H9 (cell line): ENCODE measurements at regions not wholly inside any gene's neighbourhood (a gene's known extent, or its start where the extent isn't known, plus 50 kb on each side); places are given as distances from the start of the nearest gene placed in this dataset.

ENCODE experiments used
- DNase-seq: peaks from one replicate; pipeline ENCODE4 v3.0.0-alpha.2; 2017
- H2AFZ ChIP-seq: one replicate; pipeline ENCODE4 v1.6.1; 2013; ENCODE audit warnings: mild to moderate bottlenecking, low read length, control low read depth, moderate library complexity
- H2AK5ac ChIP-seq: 2 replicates; pipeline ENCODE4 v1.6.1; 2013; ENCODE audit warnings: low read length, control low read depth, mixed read lengths; ENCODE audit not compliant: insufficient read length
- H2BK120ac ChIP-seq: one replicate; pipeline ENCODE4 v1.6.1; 2013; ENCODE audit warnings: low read depth, mild to moderate bottlenecking, low read length, control low read depth, inconsistent platforms; ENCODE audit not compliant: poor library complexity, severe bottlenecking
- H2BK12ac ChIP-seq: 2 replicates; pipeline ENCODE4 v1.6.1; 2013; ENCODE audit warnings: low read length, control low read depth, mixed read lengths, low read depth; ENCODE audit not compliant: insufficient read length
- H2BK15ac ChIP-seq: 2 replicates; pipeline ENCODE4 v1.6.1; 2013; ENCODE audit warnings: low read depth, low read length, control low read depth
- H2BK20ac ChIP-seq: one replicate; pipeline ENCODE4 v1.6.1; 2013; ENCODE audit warnings: low read depth, mild to moderate bottlenecking, low read length, control low read depth, inconsistent platforms; ENCODE audit not compliant: poor library complexity, severe bottlenecking
- H2BK5ac ChIP-seq: 2 replicates; pipeline ENCODE4 v1.6.1; 2013; ENCODE audit warnings: low read length, control low read depth, mixed read lengths; ENCODE audit not compliant: insufficient read length
- H3K14ac ChIP-seq: 2 replicates; pipeline ENCODE4 v1.6.1; 2013; ENCODE audit warnings: low read length, control low read depth; ENCODE audit not compliant: insufficient read depth
- H3K18ac ChIP-seq: 2 replicates; pipeline ENCODE4 v1.6.1; 2013; ENCODE audit warnings: low read depth, mild to moderate bottlenecking, mixed read lengths, low read length, control low read depth; ENCODE audit not compliant: insufficient read length
- H3K23ac ChIP-seq: 2 replicates; pipeline ENCODE4 v1.6.1; 2013; ENCODE audit warnings: low read length, control low read depth, mixed read lengths, low read depth; ENCODE audit not compliant: insufficient read length
- H3K23me2 ChIP-seq: 2 replicates; pipeline ENCODE4 v1.6.1; 2013; ENCODE audit warnings: low read depth, mild to moderate bottlenecking, mixed read lengths, low read length, control low read depth; ENCODE audit not compliant: insufficient read length, poor library complexity, severe bottlenecking
- H3K27ac ChIP-seq: 2 replicates; pipeline ENCODE4 v1.5.1; 2013; ENCODE audit warnings: low read length, control low read depth, mixed read lengths, low read depth; ENCODE audit not compliant: insufficient read length
- H3K27me3 ChIP-seq: 2 replicates; pipeline ENCODE4 v1.6.1; 2013; ENCODE audit warnings: low read length, control low read depth, inconsistent platforms; ENCODE audit not compliant: insufficient read depth
- H3K4ac ChIP-seq: 2 replicates; pipeline ENCODE4 v1.6.1; 2013; ENCODE audit warnings: low read depth, mild to moderate bottlenecking, control low read depth, inconsistent platforms, low read length, moderate library complexity
- H3K4me1 ChIP-seq: 2 replicates; pipeline ENCODE4 v1.6.1; 2013; ENCODE audit warnings: low read length, control low read depth, inconsistent platforms; ENCODE audit not compliant: insufficient read depth
- H3K4me2 ChIP-seq: 2 replicates; pipeline ENCODE4 v1.6.1; 2013; ENCODE audit warnings: low read length, control low read depth, mixed read lengths; ENCODE audit not compliant: insufficient read length, insufficient read depth
- H3K56ac ChIP-seq: 2 replicates; pipeline ENCODE4 v1.6.1; 2013; ENCODE audit warnings: low read depth, mild to moderate bottlenecking, mixed read lengths, low read length, control low read depth; ENCODE audit not compliant: insufficient read length
- H3K79me1 ChIP-seq: 2 replicates; pipeline ENCODE4 v1.6.1; 2013; ENCODE audit warnings: low read depth, mild to moderate bottlenecking, moderate library complexity, low read length, control low read depth, inconsistent platforms; ENCODE audit not compliant: insufficient read depth, poor library complexity, severe bottlenecking
- H3K79me2 ChIP-seq: 2 replicates; pipeline ENCODE4 v1.6.1; 2013; ENCODE audit warnings: low read length, control low read depth, inconsistent platforms; ENCODE audit not compliant: insufficient read depth
- H3K9ac ChIP-seq: 2 replicates; pipeline ENCODE4 v1.6.1; 2013; ENCODE audit warnings: low read length, control low read depth, mixed read lengths; ENCODE audit not compliant: insufficient read length; ENCODE audit errors: extremely low read depth
- H3K9me3 ChIP-seq: one replicate; pipeline ENCODE4 v1.6.1; 2013; ENCODE audit warnings: low read depth, low read length, inconsistent platforms; ENCODE audit not compliant: control insufficient read depth
- H3T11ph ChIP-seq: one replicate; pipeline ENCODE4 v1.6.1; 2013; ENCODE audit warnings: mild to moderate bottlenecking, low read length, control low read depth, inconsistent platforms
- H4K20me1 ChIP-seq: one replicate; pipeline ENCODE4 v1.6.1; 2013; ENCODE audit not compliant: control insufficient read depth, insufficient read length, insufficient read depth
- H4K5ac ChIP-seq: 2 replicates; pipeline ENCODE4 v1.6.1; 2013; ENCODE audit warnings: low read depth, mild to moderate bottlenecking, mixed read lengths, low read length, control low read depth; ENCODE audit not compliant: insufficient read length
- H4K8ac ChIP-seq: replicated peaks from 2 replicates; pipeline ENCODE4 v1.6.1; 2013; ENCODE audit warnings: low read length, control low read depth, mixed read lengths, low read depth; ENCODE audit not compliant: insufficient read length
- H4K91ac ChIP-seq: 2 replicates; pipeline ENCODE4 v1.6.1; 2013; ENCODE audit warnings: low read depth, mild to moderate bottlenecking, moderate library complexity, mixed read lengths, low read length, control low read depth; ENCODE audit not compliant: insufficient read length
- H3K27ac Mint-ChIP-seq, 3 experiments: 2 replicates in 2 of 3; 3 replicates in 1 of 3; pipeline ENCODE4 v1.8.0; 2020 to 2021; ENCODE audit warnings: mixed read lengths in 3 of 3, mild to moderate bottlenecking in 1 of 3, moderate library complexity in 1 of 3
- H3K27me3 Mint-ChIP-seq: 2 replicates; pipeline ENCODE4 v1.8.0; 2021; ENCODE audit warnings: low read depth, mild to moderate bottlenecking, moderate library complexity, mixed read lengths
- H3K36me3 Mint-ChIP-seq, 3 experiments: 2 replicates in 2 of 3; 3 replicates in 1 of 3; pipeline ENCODE4 v1.8.0; 2020 to 2021; ENCODE audit warnings: low read depth in 3 of 3, mixed read lengths in 3 of 3; ENCODE audit not compliant: insufficient read depth in 1 of 3
- H3K4me1 Mint-ChIP-seq, 2 experiments: 2 replicates each; pipeline ENCODE4 v1.8.0; 2020; ENCODE audit warnings: mixed read lengths in 2 of 2
- H3K4me3 Mint-ChIP-seq, 2 experiments: 2 replicates in 1 of 2; 3 replicates in 1 of 2; pipeline ENCODE4 v1.8.0; 2020 to 2021; ENCODE audit warnings: mild to moderate bottlenecking in 2 of 2, mixed read lengths in 2 of 2, moderate library complexity in 1 of 2
- H3K9me3 Mint-ChIP-seq, 2 experiments: 2 replicates in 1 of 2; 3 replicates in 1 of 2; pipeline ENCODE4 v1.8.0; 2020; ENCODE audit warnings: mild to moderate bottlenecking in 2 of 2, mixed read lengths in 2 of 2, moderate library complexity in 1 of 2
- WGBS: extraction: QIAGEN DNeasy Blood & Tissue Kit; methylation state at CpG from one replicate; pipeline ENCODE4 v1.1.7; 2013; ENCODE audit warnings: missing lambda C conversion rate, low lambda C conversion rate, mixed read lengths; ENCODE audit not compliant: insufficient read length; ENCODE audit errors: extremely low coverage; 5-methylcytosine and 5-hydroxymethylcytosine counted together
- TF ChIP-seq, protein P1 (sequence below): fragments of 200-600 bp; sonication (generic); conservative IDR thresholded peaks from 3 replicates; pipeline ENCODE4 v1.8.0; 2021; ENCODE audit warnings: antibody characterized with exemption, mild to moderate bottlenecking

GRCh38 chr6:113328886-113329381 is 528.2 kb upstream of the MARCKS start:
- no CpG with 5 or more reads among the region's 4 CpGs for WGBS
- Histone ChIP-seq H4K91ac (no peak overlapping the region), H3K14ac (no peak overlapping the region), H3K23ac (no peak overlapping the region), H2BK15ac (no peak overlapping the region), H3K27me3 (no peaks in the 10 kb centered on the region), H3K79me1 (no peaks in the 10 kb centered on the region), H3K79me2 (no peaks in the 10 kb centered on the region), H3K4ac (no peak overlapping the region), H3K4me2 (no peak overlapping the region), H3K9ac (no peak overlapping the region), H3T11ph (no peak overlapping the region), H3K9me3 (no peaks in the 10 kb centered on the region), H2BK20ac (no peak overlapping the region), H3K23me2 (no peaks in the 10 kb centered on the region), H2BK12ac (no peak overlapping the region), H2AFZ (no peak overlapping the region), H4K8ac (no peak overlapping the region), H2BK120ac (no peak overlapping the region), H4K20me1 (no peaks in the 10 kb centered on the region), H3K56ac (no peak overlapping the region), H3K18ac (no peak overlapping the region), H3K27ac (no peak overlapping the region), H4K5ac (no peak overlapping the region), H2AK5ac (no peak overlapping the region), H3K4me1 (no peaks in the 10 kb centered on the region), H2BK5ac (no peak overlapping the region)
- Mint-ChIP-seq H3K4me3 (no peak overlapping the region), H3K27ac (no peak overlapping the region), H3K4me1 (peaks cover 7 to 11% of the 10 kb centered on the region in 2 experiments), H3K36me3 (no peaks in the 10 kb centered on the region), H3K27me3 (no peaks in the 10 kb centered on the region), H3K9me3 (no peaks in the 10 kb centered on the region)
- TF ChIP-seq, protein P1, sequence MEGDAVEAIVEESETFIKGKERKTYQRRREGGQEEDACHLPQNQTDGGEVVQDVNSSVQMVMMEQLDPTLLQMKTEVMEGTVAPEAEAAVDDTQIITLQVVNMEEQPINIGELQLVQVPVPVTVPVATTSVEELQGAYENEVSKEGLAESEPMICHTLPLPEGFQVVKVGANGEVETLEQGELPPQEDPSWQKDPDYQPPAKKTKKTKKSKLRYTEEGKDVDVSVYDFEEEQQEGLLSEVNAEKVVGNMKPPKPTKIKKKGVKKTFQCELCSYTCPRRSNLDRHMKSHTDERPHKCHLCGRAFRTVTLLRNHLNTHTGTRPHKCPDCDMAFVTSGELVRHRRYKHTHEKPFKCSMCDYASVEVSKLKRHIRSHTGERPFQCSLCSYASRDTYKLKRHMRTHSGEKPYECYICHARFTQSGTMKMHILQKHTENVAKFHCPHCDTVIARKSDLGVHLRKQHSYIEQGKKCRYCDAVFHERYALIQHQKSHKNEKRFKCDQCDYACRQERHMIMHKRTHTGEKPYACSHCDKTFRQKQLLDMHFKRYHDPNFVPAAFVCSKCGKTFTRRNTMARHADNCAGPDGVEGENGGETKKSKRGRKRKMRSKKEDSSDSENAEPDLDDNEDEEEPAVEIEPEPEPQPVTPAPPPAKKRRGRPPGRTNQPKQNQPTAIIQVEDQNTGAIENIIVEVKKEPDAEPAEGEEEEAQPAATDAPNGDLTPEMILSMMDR: no peak
- DNase-seq: no peak
